HS-5 (cell line): ENCODE measurements at regions not wholly inside any gene's neighbourhood (a gene's known extent, or its start where the extent isn't known, plus 50 kb on each side); places are given as distances from the start of the nearest gene placed in this dataset.

Experiments used
- DNase-seq: peaks from one replicate; pipeline ENCODE4 v3.0.0-alpha.2; 2012; ENCODE audit warnings: low read depth

GRCh38 chr2:65842104-65842503, 409.7 kb upstream of the SPRED2 start:
- no peak for DNase-seq

GRCh38 chr2:65835975-65836549, 403.7 kb upstream of the SPRED2 start:
- DNase-seq, result no peak

DNA sequence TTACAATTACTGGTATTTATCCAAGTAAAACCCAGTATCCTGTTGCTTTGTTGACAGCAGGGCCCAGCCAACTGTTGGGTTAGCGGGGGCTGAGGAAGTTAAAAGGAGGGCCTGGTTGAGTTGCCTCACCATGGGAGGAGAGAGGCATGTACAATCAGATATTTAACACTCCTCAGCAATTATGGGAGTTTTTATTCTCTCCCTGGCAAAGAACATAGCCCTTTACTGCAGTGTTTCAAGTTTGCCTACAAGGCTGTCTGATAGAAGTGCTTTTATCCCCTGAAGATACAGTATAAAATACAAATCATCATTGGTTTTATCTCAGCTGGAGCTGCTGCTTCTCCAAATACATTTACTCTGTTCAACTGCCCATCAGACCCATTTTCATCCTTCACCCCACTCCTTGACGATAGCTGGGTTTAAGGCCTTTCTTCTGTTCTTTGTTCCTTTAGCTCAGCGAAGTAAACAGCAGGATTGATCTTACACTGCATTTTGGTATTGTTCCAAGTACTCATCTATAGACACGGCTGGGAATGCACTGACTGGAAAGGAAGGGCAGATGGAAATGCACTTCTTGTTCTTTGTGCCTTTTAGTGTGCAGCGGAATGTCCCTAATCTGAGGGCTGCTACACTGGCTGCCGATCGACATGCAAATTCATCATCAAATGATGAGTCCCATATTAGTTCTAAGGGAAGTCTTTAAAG, 402.5 kb upstream of the SPRED2 start:
- no peak for DNase-seq

GRCh38 chr2:65834062-65834461, 401.7 kb upstream of the SPRED2 start:
- DNase-seq, result no peak

DNA sequence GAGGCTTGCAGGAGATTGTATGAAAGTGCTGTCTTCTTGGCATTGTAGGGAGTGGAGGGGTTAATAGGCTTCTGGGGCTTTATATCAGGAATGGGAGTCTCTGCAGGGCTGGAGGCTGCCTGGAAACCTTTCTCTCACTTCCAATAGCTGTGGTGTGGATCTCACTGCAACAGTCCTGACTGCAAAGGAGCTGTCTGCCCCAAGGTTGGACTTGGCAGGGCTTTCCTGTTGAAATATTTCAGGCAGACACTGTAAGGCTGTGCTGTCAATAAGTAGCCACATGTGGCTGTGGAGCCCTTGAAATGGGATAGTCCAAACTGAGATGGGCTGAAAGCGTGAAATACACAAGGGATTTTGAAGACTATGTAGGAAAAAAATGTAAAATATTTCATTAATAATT, 399.1 kb upstream of the SPRED2 start:
- no peak for DNase-seq

GRCh38 chr2:65826567-65826966, 394.2 kb upstream of the SPRED2 start:
- no peak for DNase-seq

- DNase-seq, result no peak
Observed at GRCh38 chr2:65823511-65823910, 391.1 kb upstream of the SPRED2 start.

DNA sequence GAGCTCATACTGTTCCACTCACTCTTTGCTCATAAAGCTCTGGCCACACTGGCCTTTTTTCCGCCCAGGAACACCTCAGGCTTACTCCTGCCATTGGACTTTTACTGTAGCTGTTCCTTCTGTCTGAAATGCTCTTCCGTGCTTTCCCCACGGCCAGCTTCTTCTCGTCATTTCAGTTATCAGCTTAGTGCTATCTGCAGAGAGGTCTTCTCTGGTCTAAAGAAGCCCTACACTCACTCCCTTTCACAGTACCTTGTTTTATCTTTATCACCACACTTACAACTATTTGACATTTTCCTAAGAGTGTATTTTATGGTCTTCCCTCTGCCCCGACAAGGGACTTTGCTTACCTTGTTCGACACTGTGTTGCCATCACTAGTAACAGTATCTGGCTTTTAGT, 388.1 kb upstream of the SPRED2 start:
- no peak for DNase-seq

GRCh38 chr2:65819963-65820362, 387.6 kb upstream of the SPRED2 start:
- no peak for DNase-seq

- no peak for DNase-seq
Observed at GRCh38 chr2:65818873-65819451, 386.6 kb upstream of the SPRED2 start.

DNA sequence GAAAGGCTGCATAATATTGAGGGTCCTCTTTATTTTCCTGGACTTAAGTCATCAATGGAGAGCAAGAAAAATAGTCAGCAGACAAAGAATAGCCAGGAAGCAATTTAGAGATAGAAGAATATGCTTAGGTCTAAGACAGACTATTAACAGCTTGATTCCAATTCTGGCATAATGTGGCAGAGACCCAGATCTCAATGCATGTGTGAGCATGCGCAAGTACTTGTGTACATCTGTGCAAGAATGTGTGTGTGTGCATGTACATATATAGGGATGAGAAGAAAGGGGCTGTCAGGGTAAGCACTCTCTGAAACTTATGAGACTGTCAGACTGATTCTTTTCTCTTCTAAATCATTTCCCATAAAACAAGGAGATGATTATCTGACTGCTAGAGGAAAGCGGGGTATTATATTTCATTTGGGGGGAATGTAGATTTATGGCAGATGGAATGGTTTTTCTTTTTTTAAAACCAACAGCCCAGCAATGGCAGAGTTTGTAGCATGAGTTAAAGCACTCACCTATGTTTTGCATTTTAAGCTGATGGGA, 381.3 kb upstream of the SPRED2 start:
- DNase-seq, result no peak

DNA sequence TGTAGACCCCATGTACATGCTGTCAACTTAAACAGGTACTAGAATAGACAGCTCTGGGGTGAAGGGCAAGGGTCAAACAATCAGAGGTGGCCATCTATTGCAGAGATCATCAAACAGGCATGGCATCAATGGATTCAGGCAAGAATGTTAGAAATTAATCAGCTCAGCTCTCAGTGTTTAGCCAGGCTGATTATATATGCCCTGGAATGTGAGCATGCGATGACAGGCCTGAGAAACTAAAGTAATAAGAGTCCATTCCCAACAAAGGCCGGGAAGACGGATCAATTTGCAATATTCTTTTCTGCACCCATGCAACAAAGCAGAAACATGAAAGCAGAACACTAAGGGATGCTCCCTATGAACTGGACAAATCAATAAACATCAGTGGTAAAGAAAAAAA, 380.5 kb upstream of the SPRED2 start:
- DNase-seq, result no peak

DNA sequence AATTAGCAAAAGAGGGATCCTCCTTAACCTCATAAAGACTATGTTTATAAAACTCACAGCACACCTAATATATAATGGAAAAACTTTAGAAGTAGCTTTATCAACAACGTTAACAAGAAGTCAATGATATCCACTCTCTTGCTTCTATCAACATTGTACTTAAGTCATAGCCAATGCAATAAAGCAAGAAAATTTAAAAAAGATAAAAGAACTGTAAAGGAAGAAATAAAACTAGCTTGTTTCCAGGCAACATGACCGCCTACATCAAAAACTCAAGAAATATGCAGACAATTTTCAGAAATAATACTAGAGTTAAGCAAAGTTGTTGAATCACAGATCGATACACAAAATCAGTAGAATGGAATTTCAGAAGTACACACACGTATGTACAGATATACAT, 375.5 kb upstream of the SPRED2 start:
- no peak for DNase-seq

DNA sequence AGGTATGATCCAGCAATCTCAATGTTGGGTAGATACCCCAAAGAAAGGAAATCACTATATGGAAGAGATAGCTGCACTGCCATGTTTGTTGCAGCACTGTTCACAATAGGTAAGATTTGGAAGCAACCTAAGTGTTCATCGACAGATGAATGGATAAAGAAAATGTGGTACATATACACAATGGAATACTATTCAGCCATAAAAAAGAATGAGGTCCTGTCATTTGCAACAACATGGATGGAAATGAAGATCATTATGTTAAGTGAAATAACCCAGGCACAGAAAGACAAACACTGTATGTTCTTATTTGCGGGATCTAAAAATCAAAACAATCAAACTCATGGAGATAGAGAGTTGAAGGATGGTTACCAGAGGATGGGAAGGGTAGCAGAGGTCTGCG, 372.4 kb upstream of the SPRED2 start:
- DNase-seq, result no peak

- no peak for DNase-seq
Observed at GRCh38 chr2:65802298-65802942, 370.0 kb upstream of the SPRED2 start.

DNA sequence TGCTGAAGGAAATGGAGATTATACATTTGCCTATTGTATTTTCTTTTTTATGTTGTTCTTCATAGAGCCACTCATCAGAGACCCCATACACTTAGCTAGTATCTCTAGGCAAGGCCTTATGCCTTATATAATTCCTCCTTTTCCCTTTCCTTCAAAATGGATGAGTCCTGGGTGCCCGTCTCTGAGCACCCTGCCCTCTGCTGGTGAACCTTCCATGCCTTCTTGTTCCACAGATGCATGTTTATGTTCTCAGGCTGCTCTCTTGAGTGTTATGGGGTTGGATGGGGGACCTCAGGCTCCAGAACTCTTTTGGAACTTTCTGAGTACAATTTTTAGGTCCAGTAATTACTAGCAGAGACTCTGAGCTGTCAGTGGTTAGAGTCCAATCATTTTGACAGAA, 368.6 kb upstream of the SPRED2 start:
- DNase-seq, result no peak

- no peak for DNase-seq
Observed at GRCh38 chr2:65799141-65799854, 366.9 kb upstream of the SPRED2 start.

DNA sequence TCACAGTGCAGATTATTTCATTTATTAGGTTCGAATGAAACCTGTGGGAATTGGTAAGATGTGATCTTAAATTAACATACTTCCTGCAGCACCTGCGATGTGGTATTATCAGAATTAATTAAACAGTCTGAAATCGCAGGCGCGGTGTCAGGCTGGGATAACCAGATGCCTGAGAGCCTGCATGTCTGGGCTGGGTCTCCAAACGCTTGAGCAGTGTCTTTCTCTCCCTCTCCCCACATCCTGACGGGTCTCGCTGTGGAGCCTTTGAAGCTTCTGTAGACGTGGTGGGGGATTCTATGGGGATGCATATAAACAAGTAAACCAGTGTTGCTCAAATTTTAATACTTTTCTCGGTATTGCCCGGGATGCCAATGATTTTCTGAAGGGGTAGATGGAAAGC, 366.2 kb upstream of the SPRED2 start:
- no peak for DNase-seq

- DNase-seq, result no peak
Observed at GRCh38 chr2:65794994-65795393, 362.6 kb upstream of the SPRED2 start.

DNA sequence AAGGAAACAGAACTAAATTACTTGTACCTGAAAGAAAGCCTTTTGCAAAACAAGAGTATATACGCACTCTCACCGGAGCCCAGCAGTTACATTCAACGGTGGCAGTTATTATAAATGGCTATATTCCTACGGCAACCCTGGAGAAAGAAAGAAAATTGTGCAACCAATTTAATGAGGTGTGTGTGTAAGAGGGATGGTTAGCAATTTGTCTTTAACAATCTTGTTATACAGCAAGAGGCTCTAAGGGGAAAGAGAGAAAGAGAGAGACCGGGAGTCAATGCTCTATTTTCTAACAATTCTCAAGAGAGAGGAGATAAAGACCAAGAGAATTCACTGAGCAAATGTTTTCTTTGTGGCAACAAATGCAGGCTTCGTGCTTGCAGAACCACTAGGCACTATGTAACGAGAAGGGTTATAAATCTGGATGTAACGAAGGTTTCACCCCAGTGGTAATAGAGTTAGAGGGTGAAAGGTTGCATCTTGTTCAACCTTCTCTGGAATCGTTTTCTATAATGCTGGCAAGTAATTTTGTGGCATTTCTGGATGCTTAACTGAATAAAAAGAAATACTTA, 359.1 kb upstream of the SPRED2 start:
- DNase-seq, result no peak

GRCh38 chr2:65790676-65790935, 358.2 kb upstream of the SPRED2 start:
- DNase-seq, result no peak

DNA sequence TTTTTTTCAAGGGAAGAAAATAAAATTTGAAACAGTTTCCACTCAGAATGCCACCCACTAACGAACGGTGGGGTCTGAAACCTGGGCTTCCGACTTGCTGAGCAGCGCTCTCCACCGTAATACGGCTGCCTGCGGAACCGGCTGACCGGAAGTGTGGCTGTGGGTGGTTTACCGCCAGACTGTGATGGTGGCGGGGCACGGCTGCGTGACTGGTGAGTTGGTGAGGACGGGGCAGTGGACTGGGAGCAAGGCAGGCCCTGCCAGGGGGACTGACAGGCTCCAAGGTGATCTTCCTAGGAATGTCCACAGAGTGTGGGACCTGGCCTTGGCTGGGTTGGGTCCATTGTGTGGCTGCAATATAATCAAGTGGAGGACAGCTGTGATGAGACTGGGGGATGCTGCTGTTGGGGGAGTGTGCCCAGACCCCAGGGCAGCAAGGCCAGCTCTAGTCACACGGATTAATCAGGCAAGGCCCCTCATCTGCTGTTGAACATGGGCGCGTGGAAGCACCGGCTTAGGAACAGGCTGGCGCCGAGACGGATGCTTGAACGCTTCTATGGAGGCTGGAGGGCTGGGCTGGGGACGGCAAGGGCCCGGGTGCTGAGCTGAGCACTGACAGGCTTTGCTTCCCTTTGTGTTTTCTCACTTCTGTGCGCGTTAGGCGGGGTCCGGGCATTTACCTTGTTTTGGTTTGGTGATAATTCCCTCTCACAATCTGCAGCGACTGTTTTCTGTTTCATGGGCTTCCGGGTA, 357.7 kb upstream of the SPRED2 start:
- no peak for DNase-seq
